ENCODE measurements at regions not wholly inside any gene's neighbourhood (a gene's known extent, or its start where the extent isn't known, plus 50 kb on each side); places are given as distances from the start of the nearest gene placed in this dataset.

DNA sequence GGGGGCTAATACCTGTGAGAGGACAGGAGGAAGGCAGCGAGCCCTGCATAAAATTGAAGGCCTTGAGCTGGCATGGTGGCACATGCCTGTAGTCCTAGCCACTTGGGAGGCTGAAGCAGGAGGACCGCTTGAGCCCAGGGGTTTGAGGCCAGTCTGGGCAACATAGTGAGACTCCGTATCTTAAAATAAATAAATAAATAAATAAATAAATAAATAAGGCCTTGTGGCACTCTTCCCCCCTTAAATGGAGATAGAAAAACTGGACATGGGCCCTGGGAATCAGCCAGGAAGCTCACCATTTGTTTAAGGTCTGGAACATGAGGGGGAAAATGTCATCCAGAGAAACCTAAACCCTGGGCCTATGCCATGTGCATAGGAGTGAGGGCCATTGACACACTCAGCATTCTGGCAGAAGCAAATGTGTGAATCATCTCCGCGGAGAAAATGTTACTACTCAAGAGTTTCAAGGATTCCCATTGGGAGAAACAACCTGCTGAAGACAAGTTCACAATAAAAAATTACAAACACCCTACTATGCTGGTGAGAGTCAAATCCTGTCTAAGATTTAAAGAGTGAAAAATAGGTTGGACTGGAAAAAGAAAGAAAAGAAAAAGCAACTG lies 51.9 kb upstream of the UBR2 start (continued):
- TF ChIP-seq ZNF317 (CRISPR knock-in tag; IDR thresholded peaks at IDR 0.05; ENCODE audit: borderline replicate concordance, low read depth): no peak
- no peak for TF ChIP-seq ZMAT4 (CRISPR knock-in tag; IDR thresholded peaks at IDR 0.05)
- no peak for TF ChIP-seq ZBTB43 (CRISPR knock-in tag; IDR thresholded peaks at IDR 0.05)
- no peak for TF ChIP-seq PRRX2 (CRISPR knock-in tag; IDR thresholded peaks at IDR 0.05)
- no peak for TF ChIP-seq E2F1 (CRISPR knock-in tag; IDR thresholded peaks at IDR 0.05)
- TF ChIP-seq CBFB (CRISPR knock-in tag; IDR thresholded peaks at IDR 0.05; ENCODE audit: low read depth): no peak
- no peak for TF ChIP-seq ZNF671 (CRISPR knock-in tag; IDR thresholded peaks at IDR 0.05)
- TF ChIP-seq, protein P1, sequence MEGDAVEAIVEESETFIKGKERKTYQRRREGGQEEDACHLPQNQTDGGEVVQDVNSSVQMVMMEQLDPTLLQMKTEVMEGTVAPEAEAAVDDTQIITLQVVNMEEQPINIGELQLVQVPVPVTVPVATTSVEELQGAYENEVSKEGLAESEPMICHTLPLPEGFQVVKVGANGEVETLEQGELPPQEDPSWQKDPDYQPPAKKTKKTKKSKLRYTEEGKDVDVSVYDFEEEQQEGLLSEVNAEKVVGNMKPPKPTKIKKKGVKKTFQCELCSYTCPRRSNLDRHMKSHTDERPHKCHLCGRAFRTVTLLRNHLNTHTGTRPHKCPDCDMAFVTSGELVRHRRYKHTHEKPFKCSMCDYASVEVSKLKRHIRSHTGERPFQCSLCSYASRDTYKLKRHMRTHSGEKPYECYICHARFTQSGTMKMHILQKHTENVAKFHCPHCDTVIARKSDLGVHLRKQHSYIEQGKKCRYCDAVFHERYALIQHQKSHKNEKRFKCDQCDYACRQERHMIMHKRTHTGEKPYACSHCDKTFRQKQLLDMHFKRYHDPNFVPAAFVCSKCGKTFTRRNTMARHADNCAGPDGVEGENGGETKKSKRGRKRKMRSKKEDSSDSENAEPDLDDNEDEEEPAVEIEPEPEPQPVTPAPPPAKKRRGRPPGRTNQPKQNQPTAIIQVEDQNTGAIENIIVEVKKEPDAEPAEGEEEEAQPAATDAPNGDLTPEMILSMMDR (IDR thresholded peaks at IDR 0.05): no peak
- TF ChIP-seq GABPB1 (CRISPR knock-in tag; IDR thresholded peaks at IDR 0.05): no peak

DNA sequence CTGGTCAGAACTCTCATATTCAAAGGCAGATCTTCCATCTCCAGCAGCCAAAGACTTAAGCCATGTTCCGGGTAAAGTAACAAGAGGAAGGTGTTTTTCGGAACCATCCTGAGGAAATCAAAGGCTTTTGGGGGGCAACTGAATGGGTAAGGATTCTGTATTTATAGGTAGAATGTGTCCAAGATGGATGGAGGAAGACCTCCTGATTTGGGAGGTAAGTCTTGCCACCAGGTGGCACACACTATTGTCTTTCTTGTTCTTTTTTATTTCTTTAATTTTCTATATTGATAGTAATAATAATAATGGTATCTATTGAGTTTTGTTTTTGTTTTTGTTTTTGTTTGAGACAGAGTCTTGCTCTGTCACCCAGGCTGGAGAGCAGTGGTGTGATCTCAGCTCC lies 53.0 kb upstream of the UBR2 start:
- Mint-ChIP-seq H3K4me3 (no peak overlapping the region), H3K27me3 (ENCODE audit: low read depth) (peaks cover 2% of the 10 kb centered on the region), H3K9me3 (no peaks in the 10 kb centered on the region), H3K4me1 (peaks cover 7% of the 10 kb centered on the region; the same call in 1 of the 2 replicates), H3K27ac (no peak overlapping the region), H3K36me3 (no peaks in the 10 kb centered on the region)
- ATAC-seq (no peak), DNase-seq (ENCODE audit: low spot score) (no peak)
- ChIA-PET CTCF (interaction anchor here (4.7 kb wide), 1 partner anchor 37 kb away, joined by 27 read pairs; no protein-coding TSS in a partner anchor), POLR2A (no interaction called here)
- TF ChIP-seq OVOL2 (CRISPR knock-in tag; IDR thresholded peaks at IDR 0.05; ENCODE audit: borderline replicate concordance) (no peak), PRRX2 (CRISPR knock-in tag; IDR thresholded peaks at IDR 0.05) (no peak), CREM (CRISPR knock-in tag; IDR thresholded peaks at IDR 0.05) (no peak), ETV6 (CRISPR knock-in tag; IDR thresholded peaks at IDR 0.05) (no peak), NR2C2 (CRISPR knock-in tag; IDR thresholded peaks at IDR 0.05) (no peak), ZNF671 (CRISPR knock-in tag; IDR thresholded peaks at IDR 0.05) (no peak)
- TF ChIP-seq, protein P2, sequence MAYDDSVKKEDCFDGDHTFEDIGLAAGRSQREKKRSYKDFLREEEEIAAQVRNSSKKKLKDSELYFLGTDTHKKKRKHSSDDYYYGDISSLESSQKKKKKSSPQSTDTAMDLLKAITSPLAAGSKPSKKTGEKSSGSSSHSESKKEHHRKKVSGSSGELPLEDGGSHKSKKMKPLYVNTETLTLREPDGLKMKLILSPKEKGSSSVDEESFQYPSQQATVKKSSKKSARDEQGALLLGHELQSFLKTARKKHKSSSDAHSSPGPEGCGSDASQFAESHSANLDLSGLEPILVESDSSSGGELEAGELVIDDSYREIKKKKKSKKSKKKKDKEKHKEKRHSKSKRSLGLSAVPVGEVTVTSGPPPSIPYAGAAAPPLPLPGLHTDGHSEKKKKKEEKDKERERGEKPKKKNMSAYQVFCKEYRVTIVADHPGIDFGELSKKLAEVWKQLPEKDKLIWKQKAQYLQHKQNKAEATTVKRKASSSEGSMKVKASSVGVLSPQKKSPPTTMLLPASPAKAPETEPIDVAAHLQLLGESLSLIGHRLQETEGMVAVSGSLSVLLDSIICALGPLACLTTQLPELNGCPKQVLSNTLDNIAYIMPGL (CRISPR knock-in tag; IDR thresholded peaks at IDR 0.05): no peak

GRCh38 chr6:42509765-42510164 lies 54.1 kb upstream of the UBR2 start:
- Mint-ChIP-seq H3K4me3 (no peak overlapping the region), H3K4me1 (peaks cover 7% of the 10 kb centered on the region; the same call in 1 of the 2 replicates), H3K36me3 (no peaks in the 10 kb centered on the region), H3K27ac (no peak overlapping the region), H3K27me3 (ENCODE audit: low read depth) (peaks cover under 1% of the 10 kb centered on the region), H3K9me3 (no peaks in the 10 kb centered on the region)
- DNase-seq (ENCODE audit: low spot score) (no peak), ATAC-seq (no peak)
- ChIA-PET CTCF (interaction anchor here (1.1 to 4.7 kb wide), 2 partner anchors 11 to 38 kb away, joined by 4 to 27 read pairs; no protein-coding TSS in a partner anchor), POLR2A (no interaction called here)
- no peak for TF ChIP-seq FOXP1 (CRISPR knock-in tag; IDR thresholded peaks at IDR 0.05; ENCODE audit: borderline replicate concordance)
- TF ChIP-seq, protein P3, sequence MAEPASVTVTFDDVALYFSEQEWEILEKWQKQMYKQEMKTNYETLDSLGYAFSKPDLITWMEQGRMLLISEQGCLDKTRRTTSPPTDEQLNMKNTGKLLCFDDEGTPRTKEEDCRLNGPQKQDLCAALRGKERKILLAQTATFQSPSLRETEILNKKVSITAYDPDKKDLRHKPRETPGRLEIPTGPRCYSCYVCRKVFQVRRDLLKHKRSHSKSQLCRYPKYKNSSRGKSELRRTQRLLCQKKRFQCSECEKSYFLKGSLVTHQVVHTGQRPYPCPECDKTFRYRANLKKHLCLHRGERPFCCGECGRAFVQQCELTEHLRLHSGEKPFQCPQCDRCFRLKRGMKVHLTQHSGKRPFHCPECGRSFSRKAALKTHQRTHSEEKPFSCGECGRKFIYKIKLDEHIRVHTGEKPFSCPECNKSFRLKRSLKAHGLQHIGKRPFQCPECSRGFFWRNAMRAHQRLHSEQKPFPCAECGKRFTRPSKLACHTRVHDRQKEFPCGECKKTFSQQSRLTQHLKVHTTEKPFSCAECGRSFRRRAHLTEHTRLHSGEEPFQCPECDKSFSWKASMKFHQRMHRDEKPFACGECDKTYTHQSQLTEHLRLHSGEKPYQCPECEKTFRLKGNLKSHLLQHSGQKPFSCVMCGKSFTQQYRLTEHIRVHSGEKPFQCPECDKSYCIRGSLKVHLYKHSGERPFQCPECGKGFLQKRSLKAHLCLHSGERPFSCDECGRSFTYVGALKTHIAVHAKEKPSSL (CRISPR knock-in tag; conservative IDR thresholded peaks at IDR 0.05): no peak
- TF ChIP-seq, protein P4, sequence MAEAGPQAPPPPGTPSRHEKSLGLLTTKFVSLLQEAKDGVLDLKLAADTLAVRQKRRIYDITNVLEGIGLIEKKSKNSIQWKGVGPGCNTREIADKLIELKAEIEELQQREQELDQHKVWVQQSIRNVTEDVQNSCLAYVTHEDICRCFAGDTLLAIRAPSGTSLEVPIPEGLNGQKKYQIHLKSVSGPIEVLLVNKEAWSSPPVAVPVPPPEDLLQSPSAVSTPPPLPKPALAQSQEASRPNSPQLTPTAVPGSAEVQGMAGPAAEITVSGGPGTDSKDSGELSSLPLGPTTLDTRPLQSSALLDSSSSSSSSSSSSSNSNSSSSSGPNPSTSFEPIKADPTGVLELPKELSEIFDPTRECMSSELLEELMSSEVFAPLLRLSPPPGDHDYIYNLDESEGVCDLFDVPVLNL (CRISPR knock-in tag; IDR thresholded peaks at IDR 0.05; ENCODE audit: borderline replicate concordance, low read depth): no peak
- TF ChIP-seq, protein P5, sequence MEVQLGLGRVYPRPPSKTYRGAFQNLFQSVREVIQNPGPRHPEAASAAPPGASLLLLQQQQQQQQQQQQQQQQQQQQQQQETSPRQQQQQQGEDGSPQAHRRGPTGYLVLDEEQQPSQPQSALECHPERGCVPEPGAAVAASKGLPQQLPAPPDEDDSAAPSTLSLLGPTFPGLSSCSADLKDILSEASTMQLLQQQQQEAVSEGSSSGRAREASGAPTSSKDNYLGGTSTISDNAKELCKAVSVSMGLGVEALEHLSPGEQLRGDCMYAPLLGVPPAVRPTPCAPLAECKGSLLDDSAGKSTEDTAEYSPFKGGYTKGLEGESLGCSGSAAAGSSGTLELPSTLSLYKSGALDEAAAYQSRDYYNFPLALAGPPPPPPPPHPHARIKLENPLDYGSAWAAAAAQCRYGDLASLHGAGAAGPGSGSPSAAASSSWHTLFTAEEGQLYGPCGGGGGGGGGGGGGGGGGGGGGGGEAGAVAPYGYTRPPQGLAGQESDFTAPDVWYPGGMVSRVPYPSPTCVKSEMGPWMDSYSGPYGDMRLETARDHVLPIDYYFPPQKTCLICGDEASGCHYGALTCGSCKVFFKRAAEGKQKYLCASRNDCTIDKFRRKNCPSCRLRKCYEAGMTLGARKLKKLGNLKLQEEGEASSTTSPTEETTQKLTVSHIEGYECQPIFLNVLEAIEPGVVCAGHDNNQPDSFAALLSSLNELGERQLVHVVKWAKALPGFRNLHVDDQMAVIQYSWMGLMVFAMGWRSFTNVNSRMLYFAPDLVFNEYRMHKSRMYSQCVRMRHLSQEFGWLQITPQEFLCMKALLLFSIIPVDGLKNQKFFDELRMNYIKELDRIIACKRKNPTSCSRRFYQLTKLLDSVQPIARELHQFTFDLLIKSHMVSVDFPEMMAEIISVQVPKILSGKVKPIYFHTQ (CRISPR knock-in tag; IDR thresholded peaks at IDR 0.05): no peak
